ENCODE measurements at regions not wholly inside any gene's neighbourhood (a gene's known extent, or its start where the extent isn't known, plus 50 kb on each side); places are given as distances from the start of the nearest gene placed in this dataset.

- TF ChIP-seq CTCF (conservative IDR thresholded peaks at IDR 0.05; ENCODE audit: low read length) (no peak), EZH2phosphoT487 (IDR thresholded peaks at IDR 0.05; ENCODE audit: borderline replicate concordance) (no peak)
Measured at GRCh38 chr11:8759634-8760033, 77.0 kb downstream of the RPL27A start.
